Duodenal mucosa (tissue), 2 donors: ENCODE measurements at regions not wholly inside any gene's neighbourhood (a gene's known extent, or its start where the extent isn't known, plus 50 kb on each side); places are given as distances from the start of the nearest gene placed in this dataset.
A peak's percentile ranks its signal among the peaks of the same experiment; 100 is the strongest.
"Not testable (repeated sequence)": the region's sequence is repeated elsewhere in the genome, so short reads cannot be mapped to it uniquely, and the experiment has no call there.

Experiments used
- H3K27ac ChIP-seq: one replicate; pipeline ENCODE4 v1.7.0; 2013; ENCODE audit warnings: low read depth, low read length
- H3K27me3 ChIP-seq, 2 donors: one replicate each; pipeline ENCODE4 v1.7.0; 2013; ENCODE audit warnings: low read length in 2 of 2, control low read depth in 1 of 2; ENCODE audit not compliant: insufficient read depth in 2 of 2, control insufficient read depth in 1 of 2
- H3K36me3 ChIP-seq, 2 donors: one replicate each; pipeline ENCODE4 v1.7.0; 2013; ENCODE audit warnings: low read length in 2 of 2, control low read depth in 1 of 2; ENCODE audit not compliant: insufficient read depth in 2 of 2, control insufficient read depth in 1 of 2
- H3K4me1 ChIP-seq, 2 donors: one replicate each; pipeline ENCODE4 v1.7.0; 2013; ENCODE audit warnings: low read length in 2 of 2, control low read depth in 1 of 2; ENCODE audit not compliant: insufficient read depth in 2 of 2, control insufficient read depth in 1 of 2
- H3K4me3 ChIP-seq, 2 donors: one replicate each; pipeline ENCODE4 v1.7.0; 2013; ENCODE audit warnings: low read length in 2 of 2, low read depth in 1 of 2
- H3K9ac ChIP-seq, 2 donors: one replicate each; pipeline ENCODE4 v1.7.0; 2013; ENCODE audit warnings: low read length in 2 of 2, low read depth in 1 of 2
- H3K9me3 ChIP-seq, 2 donors: one replicate each; pipeline ENCODE4 v1.7.0; 2013; ENCODE audit warnings: low read length in 2 of 2, control low read depth in 1 of 2; ENCODE audit not compliant: control insufficient read depth in 1 of 2

DNA sequence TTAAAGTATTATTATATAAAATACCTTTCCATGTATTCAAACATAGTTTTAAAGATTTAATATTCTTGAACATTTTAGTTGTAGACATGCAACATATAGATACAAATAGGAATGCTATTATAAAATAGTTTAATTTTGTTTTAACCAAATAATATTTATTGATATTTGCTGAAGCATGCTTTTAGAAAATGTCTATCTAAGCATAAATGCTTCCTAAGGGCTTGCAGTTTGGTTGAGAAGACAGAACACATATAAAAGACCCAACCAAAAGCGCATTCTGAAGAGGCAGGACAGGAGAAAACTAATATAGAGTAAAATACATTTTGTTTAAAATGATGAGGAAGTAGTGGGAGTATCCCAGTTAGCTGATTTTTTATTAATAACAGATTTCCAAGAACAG, 181.5 kb upstream of the ISL1 start:
- H3K4me3 ChIP-seq, result no peak overlapping the region
- no peak overlapping the region for H3K9ac ChIP-seq
- H3K9me3 ChIP-seq, result no peaks in the 10 kb centered on the region
- H3K27me3 ChIP-seq, result no peaks in the 10 kb centered on the region
- no peaks in the 10 kb centered on the region for H3K4me1 ChIP-seq
- H3K36me3 ChIP-seq, result no peaks in the 10 kb centered on the region
- no peak overlapping the region for H3K27ac ChIP-seq

DNA sequence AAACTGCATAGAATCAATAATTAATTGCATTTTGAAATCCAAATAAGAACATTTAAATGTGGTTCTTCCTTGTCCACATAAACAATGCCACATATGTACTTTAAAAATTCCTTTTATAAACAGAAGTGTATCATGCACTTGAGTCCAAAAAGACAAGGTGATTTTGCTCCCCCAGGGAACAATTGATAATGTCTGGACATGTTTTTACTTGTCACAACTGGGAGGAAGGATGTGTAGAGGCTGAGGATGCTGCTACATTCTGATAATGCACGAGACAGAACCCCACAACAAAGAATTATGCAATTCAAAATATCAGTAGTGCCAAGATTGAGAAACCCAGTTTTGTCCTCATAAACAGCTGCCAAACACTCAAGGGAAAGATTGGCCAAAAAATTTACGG, 181.1 kb upstream of the ISL1 start:
- Histone ChIP-seq H3K4me3 (no peak overlapping the region), H3K36me3 (no peaks in the 10 kb centered on the region), H3K9me3 (no peaks in the 10 kb centered on the region), H3K27ac (no peak overlapping the region), H3K4me1 (no peaks in the 10 kb centered on the region), H3K27me3 (no peaks in the 10 kb centered on the region), H3K9ac (no peak overlapping the region)

DNA sequence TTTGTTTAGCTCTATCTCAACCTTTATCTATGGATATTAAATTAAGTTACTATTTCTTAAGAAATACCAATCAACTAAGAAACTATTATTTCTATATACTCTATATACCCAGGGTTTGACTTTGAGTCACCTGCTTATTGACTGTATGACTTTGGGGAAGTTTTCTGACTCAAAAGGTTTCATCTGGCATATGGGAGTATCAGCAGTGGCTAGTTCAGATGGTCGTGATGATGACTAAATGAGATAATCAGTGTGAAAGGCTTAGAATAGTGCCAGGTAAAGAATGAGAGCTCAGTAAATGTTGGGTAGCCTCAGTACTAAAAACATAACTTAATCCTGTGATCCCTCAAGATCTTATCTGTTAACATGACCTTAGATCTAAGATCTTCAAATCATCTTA, 179.7 kb upstream of the ISL1 start:
- Histone ChIP-seq H3K27ac (no peak overlapping the region), H3K36me3 (no peaks in the 10 kb centered on the region)

DNA sequence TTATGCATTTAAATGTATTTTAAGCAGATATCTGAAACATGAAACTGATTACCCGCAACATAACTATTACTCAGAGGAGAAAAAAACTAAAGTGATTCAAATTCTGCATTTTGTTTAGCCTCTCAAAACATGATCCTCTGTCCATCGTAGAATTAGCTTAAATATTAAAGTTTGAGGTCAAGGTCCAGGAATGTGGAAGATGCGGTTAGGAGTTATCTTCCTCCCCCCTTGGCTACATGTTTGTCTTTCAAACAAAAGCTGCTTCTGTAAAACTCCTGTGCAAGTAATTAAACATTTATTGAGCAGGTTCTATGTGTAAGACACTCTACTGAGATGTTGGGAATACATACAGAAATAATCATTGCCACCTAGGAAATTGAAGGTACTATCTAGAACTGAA, 175.0 kb upstream of the ISL1 start:
- no peaks in the 10 kb centered on the region for H3K4me1 ChIP-seq

More for the DNA sequence above, 179.7 kb upstream of the ISL1 start:
- Histone ChIP-seq H3K9ac (no peak overlapping the region), H3K27me3 (no peaks in the 10 kb centered on the region), H3K9me3 (no peaks in the 10 kb centered on the region), H3K4me3 (no peak overlapping the region), H3K4me1 (no peaks in the 10 kb centered on the region)

DNA sequence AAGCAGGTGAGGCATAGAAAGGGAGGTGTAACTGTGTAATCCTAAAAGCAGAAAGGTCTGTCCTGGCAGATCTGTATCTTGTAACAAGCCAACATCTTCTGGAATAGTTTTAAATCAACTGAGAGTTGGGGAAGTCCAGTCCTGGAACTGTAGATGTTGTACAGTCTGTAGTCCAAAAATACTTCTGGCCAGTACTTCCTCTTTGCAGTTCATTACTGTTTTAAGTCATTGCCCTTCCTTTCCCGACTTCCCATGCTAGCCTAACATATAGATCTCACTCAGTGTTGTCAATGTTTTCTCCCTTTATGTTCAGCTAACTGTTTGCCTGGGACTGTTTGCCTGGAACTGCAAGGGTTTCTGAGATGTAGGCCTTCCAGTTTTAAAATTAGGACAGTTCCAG, 168.5 kb upstream of the ISL1 start:
- no peaks in the 10 kb centered on the region for H3K27me3 ChIP-seq
- no peaks in the 10 kb centered on the region for H3K9me3 ChIP-seq
- H3K9ac ChIP-seq, result no peak overlapping the region
- no peak overlapping the region for H3K27ac ChIP-seq
- no peaks in the 10 kb centered on the region for H3K4me1 ChIP-seq
- no peak overlapping the region for H3K4me3 ChIP-seq
- no peaks in the 10 kb centered on the region for H3K36me3 ChIP-seq

More for the DNA sequence above, 175.0 kb upstream of the ISL1 start:
- Histone ChIP-seq H3K9ac (no peak overlapping the region), H3K4me3 (no peak overlapping the region), H3K27ac (no peak overlapping the region), H3K27me3 (no peaks in the 10 kb centered on the region), H3K36me3 (no peaks in the 10 kb centered on the region), H3K9me3 (no peaks in the 10 kb centered on the region)

DNA sequence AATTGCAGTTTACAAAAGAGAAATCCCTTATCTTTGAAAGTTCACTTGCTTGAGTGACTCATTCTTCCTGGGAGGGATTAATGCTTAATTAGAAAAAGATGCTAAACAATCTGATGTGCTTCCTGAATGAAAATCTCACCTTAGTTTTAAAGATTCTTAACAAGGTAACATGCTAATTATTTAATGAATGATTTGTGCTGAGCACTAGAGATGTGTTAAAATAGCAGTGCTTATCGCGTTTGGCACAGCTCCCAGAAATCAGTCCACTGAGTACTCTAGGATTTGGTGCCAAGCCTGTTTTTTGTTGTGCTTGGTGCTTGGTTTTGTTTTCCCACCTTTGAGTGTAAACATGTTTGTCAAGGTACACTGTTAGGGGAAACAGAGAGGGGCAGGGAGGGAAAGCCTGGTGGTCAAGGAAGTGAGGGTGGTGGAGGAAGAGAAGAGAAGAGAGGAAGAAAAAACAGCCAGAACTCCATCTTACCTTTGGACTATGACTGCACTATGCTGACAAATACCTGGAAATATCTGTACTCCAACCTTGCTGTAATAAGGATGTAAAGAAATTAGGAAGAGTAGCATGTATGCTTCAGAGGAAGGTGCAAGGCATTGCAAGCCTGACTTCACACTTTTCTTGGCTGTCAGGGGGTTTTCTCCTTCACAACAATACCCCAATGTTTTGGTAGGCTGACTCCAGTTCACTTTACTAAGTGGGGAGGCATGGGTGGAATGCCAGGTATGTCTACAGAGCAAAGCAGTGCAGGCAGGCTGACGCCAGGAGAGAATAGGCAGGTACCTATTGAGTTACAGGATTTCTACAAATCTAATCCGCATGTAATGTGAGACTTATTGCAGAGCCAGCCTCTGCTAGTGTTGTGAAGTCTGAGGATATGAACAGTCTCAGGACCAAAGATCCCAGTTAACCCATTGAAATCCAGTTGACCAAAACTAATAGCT, 157.2 kb upstream of the ISL1 start:
- peaks cover 0 to 4% of the 10 kb centered on the region in 2 donors for H3K9me3 ChIP-seq
- no peak overlapping the region for H3K27ac ChIP-seq
- no peaks in the 10 kb centered on the region for H3K36me3 ChIP-seq
- H3K4me3 ChIP-seq, result peak overlapping the region in 1 of 2 donors; percentile 1
- no peak overlapping the region for H3K9ac ChIP-seq
- H3K27me3 ChIP-seq, result no peaks in the 10 kb centered on the region
- H3K4me1 ChIP-seq, result peaks cover 7 to 12% of the 10 kb centered on the region in 2 donors

DNA sequence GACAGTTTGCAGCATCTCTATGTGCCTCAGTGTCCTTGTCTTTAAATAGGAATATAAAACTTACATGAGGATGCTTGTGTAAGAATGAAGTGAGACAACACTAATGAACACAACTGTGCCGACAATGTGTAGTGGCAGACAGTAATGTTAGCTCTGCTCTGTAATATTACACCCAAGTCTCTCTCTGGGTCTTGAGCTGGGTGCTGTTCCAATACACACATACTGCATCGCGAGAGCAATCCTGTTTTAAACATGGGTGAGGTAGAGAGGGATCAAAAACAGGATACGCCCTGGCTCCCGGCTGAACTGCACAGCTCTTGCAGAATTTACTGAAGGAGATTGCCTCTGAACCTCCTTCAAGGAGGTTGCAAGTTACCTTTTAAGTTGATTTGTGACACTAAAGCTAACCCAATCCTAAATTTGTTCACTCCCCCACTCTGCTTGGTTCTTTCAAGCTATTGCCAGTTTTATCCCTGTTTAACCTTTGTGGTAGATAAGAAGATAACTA, 155.2 kb upstream of the ISL1 start:
- peaks cover 7 to 12% of the 10 kb centered on the region in 2 donors for H3K4me1 ChIP-seq
- H3K27me3 ChIP-seq, result no peaks in the 10 kb centered on the region
- H3K4me3 ChIP-seq, result no peak overlapping the region
- H3K27ac ChIP-seq, result no peak overlapping the region
- peaks cover 5 to 9% of the 10 kb centered on the region in 2 donors for H3K9me3 ChIP-seq
- no peak overlapping the region for H3K9ac ChIP-seq
- no peaks in the 10 kb centered on the region for H3K36me3 ChIP-seq

DNA sequence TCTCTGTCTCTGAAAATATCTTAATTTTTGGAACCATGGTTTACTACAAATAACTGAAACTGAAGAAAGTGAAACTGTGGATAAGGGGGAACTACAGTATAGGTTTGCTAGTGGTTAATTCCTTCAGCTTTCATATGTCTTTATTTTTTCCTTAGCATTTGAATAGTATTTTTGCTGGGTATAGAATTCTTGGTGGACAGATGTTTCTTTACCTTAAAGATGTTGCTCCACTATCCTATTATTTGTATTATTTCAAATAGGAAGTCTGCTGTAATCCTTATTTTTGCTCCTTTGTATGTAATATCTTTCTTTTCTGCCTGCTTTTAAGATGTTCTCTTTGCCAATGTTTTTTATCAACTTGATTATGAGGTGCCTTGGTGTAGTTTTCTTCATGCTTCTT, 152.9 kb upstream of the ISL1 start:
- Histone ChIP-seq H3K27ac (no peak overlapping the region), H3K9ac (no peak overlapping the region), H3K27me3 (no peaks in the 10 kb centered on the region), H3K36me3 (no peaks in the 10 kb centered on the region), H3K9me3 (peaks cover 5 to 9% of the 10 kb centered on the region in 2 donors), H3K4me1 (peaks cover 7 to 11% of the 10 kb centered on the region in 2 donors), H3K4me3 (no peak overlapping the region)

DNA sequence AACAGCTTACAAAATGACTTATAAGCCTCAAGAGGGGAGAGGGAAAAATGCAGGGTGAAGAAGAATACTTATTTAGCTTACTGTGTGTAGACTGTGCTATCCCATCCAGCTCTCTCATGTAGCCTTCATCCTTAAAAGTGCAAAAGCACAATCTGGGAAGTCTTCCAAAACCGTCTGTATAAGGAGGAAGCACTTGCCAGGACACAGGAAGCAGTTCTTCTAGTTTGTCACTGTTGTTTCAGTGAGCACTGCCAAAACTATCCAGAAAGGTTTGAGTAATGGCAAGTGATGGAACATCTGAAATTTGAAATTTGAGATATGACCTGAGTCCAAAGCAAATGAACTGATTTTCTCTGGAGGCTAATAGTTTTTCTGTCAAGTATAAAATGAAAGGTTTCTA, 140.8 kb upstream of the ISL1 start:
- H3K4me1 ChIP-seq, result no peaks in the 10 kb centered on the region
- H3K27ac ChIP-seq, result no peak overlapping the region
- H3K36me3 ChIP-seq, result no peaks in the 10 kb centered on the region
- no peaks in the 10 kb centered on the region for H3K9me3 ChIP-seq
- H3K27me3 ChIP-seq, result no peaks in the 10 kb centered on the region
- no peak overlapping the region for H3K4me3 ChIP-seq
- no peak overlapping the region for H3K9ac ChIP-seq

DNA sequence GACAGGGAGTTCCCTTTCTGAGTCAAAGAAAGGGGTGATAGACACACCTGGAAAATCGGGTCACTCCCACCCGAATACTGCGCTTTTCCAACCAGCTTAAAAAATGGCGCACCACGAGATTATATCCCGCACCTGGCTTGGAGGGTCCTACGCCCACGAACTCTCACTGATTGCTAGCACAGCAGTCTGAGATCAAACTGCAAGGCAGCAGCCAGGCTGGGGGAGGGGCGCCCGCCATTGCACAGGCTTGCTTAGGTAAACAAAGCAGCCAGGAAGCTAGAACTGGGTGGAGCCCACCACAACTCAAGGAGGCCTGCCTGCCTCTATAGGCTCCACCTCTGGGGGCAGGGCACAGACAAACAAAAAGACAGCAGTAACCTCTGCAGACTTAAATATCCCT, 132.3 kb upstream of the ISL1 start:
- not testable (repeated sequence) for H3K27me3 ChIP-seq

More for the DNA sequence above, 132.3 kb upstream of the ISL1 start:
- not testable (repeated sequence) for H3K4me1 ChIP-seq, H3K27ac ChIP-seq, H3K9ac ChIP-seq, H3K4me3 ChIP-seq, H3K9me3 ChIP-seq, H3K36me3 ChIP-seq
